ENCODE measurements at regions not wholly inside any gene's neighbourhood (a gene's known extent, or its start where the extent isn't known, plus 50 kb on each side); places are given as distances from the start of the nearest gene placed in this dataset.

GRCh38 chr5:2020730-2021129, 138.0 kb upstream of the IRX4 start:
- Histone ChIP-seq H3K36me3 (ENCODE audit: control insufficient read depth in 2 of 4, insufficient read depth in 4 of 4, low read length in 3 of 4) (no peaks in the 10 kb centered on the region), H4K8ac (ENCODE audit: extremely low read depth, insufficient read depth, low read length) (no peak overlapping the region), H3K4ac (replicated peaks; ENCODE audit: insufficient read length, low read depth, low read length) (no peak overlapping the region), H2BK15ac (ENCODE audit: low read length) (no peak overlapping the region), H4K20me1 (replicated peaks in 1 of 2; ENCODE audit: control insufficient read depth in 1 of 2, insufficient read depth in 2 of 2, low read length in 2 of 2) (no peaks in the 10 kb centered on the region), H3K9me3 (ENCODE audit: insufficient read depth in 2 of 2, low read depth in 1 of 2, low read length in 1 of 2) (no peaks in the 10 kb centered on the region), H2AFZ (ENCODE audit: low read length) (no peak overlapping the region), H4K5ac (ENCODE audit: insufficient read length, low read depth, low read length) (no peak overlapping the region), H4K91ac (replicated peaks; ENCODE audit: insufficient read length, low read length) (no peak overlapping the region), H3K18ac (ENCODE audit: extremely low read depth, low read length) (no peak overlapping the region), H3K4me2 (ENCODE audit: insufficient read depth in 1 of 2, low read depth in 2 of 2, low read length in 2 of 2) (no peak overlapping the region), H2BK5ac (ENCODE audit: low read depth, low read length) (no peak overlapping the region), H3K23me2 (ENCODE audit: low read depth, low read length) (no peaks in the 10 kb centered on the region), H3K27me3 (replicated peaks in 1 of 4; ENCODE audit: control insufficient read depth in 3 of 4, extremely low read depth in 1 of 4, insufficient read depth in 3 of 4, low read length in 3 of 4) (no peaks in the 10 kb centered on the region), H3K56ac (replicated peaks; ENCODE audit: insufficient read length, low read depth, low read length) (no peak overlapping the region), H2AK5ac (ENCODE audit: low read depth, low read length) (no peak overlapping the region), H3K27ac (ENCODE audit: low read depth, low read length) (no peak overlapping the region), H3K14ac (ENCODE audit: insufficient read length) (no peak overlapping the region), H2BK20ac (ENCODE audit: low read length) (no peak overlapping the region), H3K4me1 (replicated peaks in 1 of 4; ENCODE audit: control insufficient read depth in 3 of 4, insufficient read depth in 4 of 4, low read length in 3 of 4) (peaks cover 0 to 4% (median 2%) of the 10 kb centered on the region in 4 experiments; a peak in 3 of 7 replicates), H2BK120ac (replicated peaks; ENCODE audit: low read depth, low read length) (no peak overlapping the region), H3K79me1 (ENCODE audit: low read depth, low read length) (no peaks in the 10 kb centered on the region), H3K23ac (ENCODE audit: insufficient read length) (no peak overlapping the region), H3K79me2 (ENCODE audit: control insufficient read depth in 1 of 2, insufficient read depth in 2 of 2, low read length in 2 of 2) (no peaks in the 10 kb centered on the region), H2BK12ac (ENCODE audit: low read depth, low read length) (no peak overlapping the region), H3K9ac (replicated peaks in 1 of 4; ENCODE audit: extremely low read depth in 1 of 4, low read depth in 3 of 4, low read length in 3 of 4) (no peak overlapping the region), H3K4me3 (ENCODE audit: extremely low read depth in 1 of 4, insufficient read depth in 2 of 4, low read depth in 3 of 4, low read length in 4 of 4) (no peak overlapping the region)
- peak in 1 of 2 experiments; percentile 10 for DNase-seq (ENCODE audit: low read depth in 1 of 2, low spot score in 2 of 2)
- CTCF ChIA-PET (ENCODE audit: partially characterized antibody) = interaction anchor here (0.6 to 1.8 kb wide), 6 partner anchors 11 to 280 kb away, joined by 3 read pairs; no protein-coding TSS in a partner anchor
- 99% methylated on average over 11 of the region's 11 CpGs; no CpG with 5 or more reads in 1 of the 2 experiments for WGBS, 2 experiments (ENCODE audit: extremely low coverage in 1 of 2, insufficient coverage in 1 of 2, insufficient read length in 1 of 2, insufficient replicate concordance in 2 of 2, low coverage in 1 of 2, low lambda C conversion rate in 2 of 2, missing lambda C conversion rate in 1 of 2)
- no peak for FAIRE-seq
- POLR2A ChIA-PET (ENCODE audit: partially characterized antibody) = interaction anchor here (0.6 kb wide), 1 partner anchor 778 kb away, joined by 3 read pairs; no protein-coding TSS in a partner anchor
- no peak for TF ChIP-seq USF2 (IDR thresholded peaks at IDR 0.05; ENCODE audit: low read length)
- TF ChIP-seq SIRT6 (IDR thresholded peaks at IDR 0.05; ENCODE audit: low read length) = no peak
- no peak for TF ChIP-seq CTCF (IDR thresholded peaks at IDR 0.05; ENCODE audit: control extremely low read depth in 1 of 3, insufficient read depth in 1 of 3, low read depth in 1 of 3, low read length in 3 of 3)
- TF ChIP-seq CHD2 (IDR thresholded peaks at IDR 0.05; ENCODE audit: low read length) = no peak
- no peak for TF ChIP-seq RNF2 (IDR thresholded peaks at IDR 0.05; ENCODE audit: borderline replicate concordance, low read depth, low read length, missing control alignments, poor library complexity, severe bottlenecking)
- TF ChIP-seq POLR2A (IDR thresholded peaks at IDR 0.05; ENCODE audit: control extremely low read depth in 1 of 2, low read depth in 2 of 2, low read length in 2 of 2) = no peak
- no peak for TF ChIP-seq E2F6 (IDR thresholded peaks at IDR 0.05)
- no peak for TF ChIP-seq SIN3A (conservative IDR thresholded peaks at IDR 0.05 in 1 of 2, IDR thresholded peaks at IDR 0.05 in 1 of 2; ENCODE audit: low read depth in 1 of 2, low read length in 2 of 2)
- no peak for TF ChIP-seq RXRA (IDR thresholded peaks at IDR 0.05; ENCODE audit: insufficient read depth, low read depth, low read length)
- TF ChIP-seq TCF12 (IDR thresholded peaks at IDR 0.05; ENCODE audit: low read depth, low read length) = no peak

Measured in H1 (cell line).